HepG2 (cell line): ENCODE measurements at regions not wholly inside any gene's neighbourhood (a gene's known extent, or its start where the extent isn't known, plus 50 kb on each side); places are given as distances from the start of the nearest gene placed in this dataset.

Experiments
- ATAC-seq: fragments of 200-7000 bp; cut with Tn5 transposase; 3 replicates; pipeline ENCODE4 v1.9.1; 2020; ENCODE audit warnings: mild to moderate bottlenecking, moderate library complexity
- BruUV-seq: library from RNA; stranded (reverse); fragments of 400-500 nt; replicated peaks from 2 replicates; lab custom pipeline; 2021; lab: Mats Ljungman, UMichigan
- CTCF ChIA-PET: fragments of 300-600 bp; formaldehyde crosslinking; extraction: SDS; loops from one replicate; lab custom pipeline; 2021; ENCODE audit warnings: low total read pairs, inconsistent platforms, low intra/inter-chr PET ratio; lab: Yijun Ruan, JAX
- POLR2A ChIA-PET: fragments of 350-600 bp; sonication (Branson Sonifier 250); formaldehyde crosslinking; loops from one replicate; lab custom pipeline; 2020; ENCODE audit warnings: antibody characterized with exemption, inconsistent platforms; lab: Yijun Ruan, JAX
- DNase-seq: peaks from one replicate; pipeline ENCODE4 v3.0.0-alpha.2; 2015; ENCODE audit warnings: low spot score
- FAIRE-seq: peaks from 3 replicates; lab custom pipeline; 2011; peaks lifted over from hg19 to GRCh38; lab: Jason Lieb, UNC
- H2AFZ ChIP-seq: one replicate; pipeline ENCODE4 v1.6.1; 2011; ENCODE audit warnings: low read length, inconsistent platforms
- H3K27ac ChIP-seq: fragments of 300-600 bp; 3 replicates; pipeline ENCODE4 v1.8.0; 2011; ENCODE audit warnings: mixed run types, mild to moderate bottlenecking, mixed read lengths, low read length, inconsistent platforms; ENCODE audit not compliant: insufficient read depth; ENCODE audit errors: extremely low read length
- H3K27me3 ChIP-seq, 2 experiments: fragments of 200-600 bp in 1 of 2; 2 replicates in 1 of 2; 3 replicates in 1 of 2; pipeline versions ENCODE4 v1.6.0 to v1.8.0; 2011; ENCODE audit warnings: low read length in 2 of 2, mild to moderate bottlenecking in 2 of 2, moderate library complexity in 2 of 2, inconsistent platforms in 1 of 2; ENCODE audit not compliant: insufficient read depth in 2 of 2, control insufficient read depth in 1 of 2
- H3K36me3 ChIP-seq, 2 experiments: fragments of 200-600 bp in 1 of 2; replicated peaks in 1 of 2; 2 replicates in 1 of 2; 3 replicates in 1 of 2; pipeline versions ENCODE4 v1.5.1 to v1.8.0; 2011; ENCODE audit warnings: low read length in 2 of 2, inconsistent platforms in 1 of 2; ENCODE audit not compliant: insufficient read depth in 2 of 2, control insufficient read depth in 1 of 2
- H3K4me1 ChIP-seq: 2 replicates; pipeline ENCODE4 v1.5.1; 2012; ENCODE audit warnings: low read length, inconsistent platforms; ENCODE audit not compliant: insufficient read depth
- H3K4me2 ChIP-seq: 2 replicates; pipeline ENCODE4 v1.6.0; 2011; ENCODE audit warnings: low read depth, low read length, inconsistent platforms
- H3K4me3 ChIP-seq, 3 experiments: fragments of 200-600 bp in 1 of 3; sonication (generic), shearing (Covaris generic) in 1 of 3; replicated peaks in 1 of 3; 2 replicates each; pipeline ENCODE4 v1.5.1; 2011 to 2016; ENCODE audit warnings: low read length in 3 of 3, inconsistent platforms in 2 of 3, low read depth in 2 of 3, mild to moderate bottlenecking in 2 of 3, control low read depth in 1 of 3, mixed read lengths in 1 of 3; ENCODE audit not compliant: insufficient read depth in 1 of 3
- H3K79me2 ChIP-seq: one replicate; pipeline ENCODE4 v1.6.1; 2011; ENCODE audit warnings: low read length, inconsistent platforms; ENCODE audit not compliant: insufficient read depth
- H3K9ac ChIP-seq: 2 replicates; pipeline ENCODE4 v1.6.0; 2011; ENCODE audit warnings: mild to moderate bottlenecking, low read depth, low read length, inconsistent platforms; ENCODE audit not compliant: insufficient read depth
- H3K9me3 ChIP-seq: 2 replicates; pipeline ENCODE4 v1.5.1; 2012; ENCODE audit warnings: mild to moderate bottlenecking, low read length
- H4K20me1 ChIP-seq: 2 replicates; pipeline ENCODE4 v1.6.0; 2011; ENCODE audit warnings: inconsistent platforms, mild to moderate bottlenecking, low read length, moderate library complexity; ENCODE audit not compliant: insufficient read depth
- ATF7 ChIP-seq, 2 experiments: fragments of 450-650 bp in 1 of 2; sonication (generic) in 1 of 2; formaldehyde crosslinking in 1 of 2; IDR thresholded peaks; 2 replicates each; pipeline versions ENCODE4 v1.4.0 to v1.6.1; 2016 to 2020; ENCODE audit warnings: antibody characterized with exemption in 1 of 2, mild to moderate bottlenecking in 1 of 2, missing genetic modification reagents in 1 of 2
- BCLAF1 ChIP-seq: fragments of 450-650 bp; IDR thresholded peaks from 2 replicates; pipeline ENCODE4 v1.6.1; 2017; ENCODE audit warnings: mild to moderate bottlenecking
- CHCHD3 ChIP-seq: sonication (generic); formaldehyde crosslinking; IDR thresholded peaks from 2 replicates; pipeline ENCODE4 v1.8.0; 2022; ENCODE audit warnings: mild to moderate bottlenecking, missing genetic modification reagents, moderate library complexity
- FOXO1 ChIP-seq: sonication (generic); formaldehyde crosslinking; IDR thresholded peaks from 2 replicates; pipeline ENCODE4 v1.4.0; 2020; ENCODE audit warnings: missing genetic modification reagents
- GPBP1L1 ChIP-seq: sonication (generic); formaldehyde crosslinking; IDR thresholded peaks from 2 replicates; pipeline ENCODE4 v1.5.0; 2020; ENCODE audit warnings: mild to moderate bottlenecking, missing genetic modification reagents
- HDAC2 ChIP-seq: sonication (generic); formaldehyde crosslinking; IDR thresholded peaks from 2 replicates; pipeline ENCODE4 v1.4.0; 2020; ENCODE audit warnings: missing genetic modification reagents
- ISX ChIP-seq: sonication (generic); formaldehyde crosslinking; conservative IDR thresholded peaks from 2 replicates; pipeline ENCODE4 v1.5.0; 2020; ENCODE audit warnings: missing genetic modification reagents
- MTF1 ChIP-seq: sonication (generic); formaldehyde crosslinking; IDR thresholded peaks from 2 replicates; pipeline ENCODE4 v1.5.0; 2020; ENCODE audit warnings: missing genetic modification reagents
- MXI1 ChIP-seq: IDR thresholded peaks from 3 replicates; pipeline ENCODE4 v1.6.1; 2012; ENCODE audit warnings: low read depth, low read length, inconsistent platforms, borderline replicate concordance
- PPARG ChIP-seq: conservative IDR thresholded peaks from 2 replicates; pipeline ENCODE4 v1.6.1; 2016; ENCODE audit warnings: missing biosample characterization, missing genetic modification reagents
- RELA ChIP-seq: sonication (generic); formaldehyde crosslinking; IDR thresholded peaks from 2 replicates; pipeline ENCODE4 v1.4.0; 2020; ENCODE audit warnings: missing genetic modification reagents
- TEAD3 ChIP-seq: optimal IDR thresholded peaks from 2 replicates; pipeline ENCODE3; 2016; ENCODE audit warnings: borderline replicate concordance
- TEF ChIP-seq: sonication (generic); formaldehyde crosslinking; IDR thresholded peaks from 2 replicates; pipeline ENCODE4 v1.5.0; 2020; ENCODE audit warnings: missing genetic modification reagents
- WIZ ChIP-seq: sonication (generic); formaldehyde crosslinking; IDR thresholded peaks from 2 replicates; pipeline ENCODE4 v1.5.1; 2020; ENCODE audit warnings: mild to moderate bottlenecking, missing genetic modification reagents
- ZNF10 ChIP-seq: sonication (generic); formaldehyde crosslinking; IDR thresholded peaks from 2 replicates; pipeline ENCODE4 v1.4.0; 2020; ENCODE audit warnings: mild to moderate bottlenecking, low read depth, missing genetic modification reagents, borderline replicate concordance
- ZNF225 ChIP-seq: sonication (generic); formaldehyde crosslinking; IDR thresholded peaks from 2 replicates; pipeline ENCODE4 v1.4.0; 2020; ENCODE audit warnings: mild to moderate bottlenecking, missing genetic modification reagents
- ZNF44 ChIP-seq: sonication (generic); formaldehyde crosslinking; IDR thresholded peaks from 2 replicates; pipeline ENCODE4 v1.5.1; 2020; ENCODE audit warnings: mild to moderate bottlenecking, missing genetic modification reagents
- ZNF510 ChIP-seq: sonication (generic); formaldehyde crosslinking; IDR thresholded peaks from 2 replicates; pipeline ENCODE4 v1.4.0; 2020; ENCODE audit warnings: low read depth, mild to moderate bottlenecking, missing genetic modification reagents
- ZNF564 ChIP-seq: sonication (generic); formaldehyde crosslinking; IDR thresholded peaks from 2 replicates; pipeline ENCODE4 v1.8.1; 2023; ENCODE audit warnings: mild to moderate bottlenecking, missing genetic modification reagents
- ZNF569 ChIP-seq: sonication (generic); formaldehyde crosslinking; IDR thresholded peaks from 2 replicates; pipeline ENCODE4 v1.5.0; 2020; ENCODE audit warnings: mild to moderate bottlenecking, missing genetic modification reagents, moderate library complexity, borderline replicate concordance
- ZNF878 ChIP-seq: sonication (generic); formaldehyde crosslinking; IDR thresholded peaks from 2 replicates; pipeline ENCODE4 v1.8.1; 2023; ENCODE audit warnings: mild to moderate bottlenecking, missing genetic modification reagents, moderate library complexity
- ZSCAN31 ChIP-seq: sonication (generic); formaldehyde crosslinking; IDR thresholded peaks from 2 replicates; pipeline ENCODE4 v1.5.0; 2020; ENCODE audit warnings: low read depth, mild to moderate bottlenecking, missing genetic modification reagents
- WGBS: methylation state at CpG from one replicate; pipeline ENCODE4 v1.1.6; 2017; ENCODE audit warnings: low lambda C conversion rate; 5-methylcytosine and 5-hydroxymethylcytosine counted together
- in situ Hi-C: cut with HindIII; loops from 2 replicates; pipeline ENCODE4 v1.10.0; 2017; ENCODE audit warnings: low pct_unique_long_range_greater_than_20kb; ENCODE audit not compliant: extremely low pct_ligation_motif_present
- intact Hi-C: fragments of 100-400 bp; cut with micrococcal nuclease; formaldehyde crosslinking; loops from one replicate; pipeline ENCODE4 v1.10.0; 2022; ENCODE audit not compliant: unreplicated experiment

- TF ChIP-seq ZSCAN31 (CRISPR knock-in tag) = no peak
- no peak for TF ChIP-seq CHCHD3 (CRISPR knock-in tag)
These were observed 480.4 kb downstream of the KCNJ3 start (continued) for GRCh38 chr2:155178921-155179320.

- ChIA-PET POLR2A (no interaction called here), CTCF (no interaction called here)
- no peaks in the 10 kb centered on the region for H3K36me3 ChIP-seq
- H2AFZ ChIP-seq = no peak overlapping the region
- H3K9ac ChIP-seq = no peak overlapping the region
- no TSS peak for BruUV-seq
- in situ Hi-C loops = no loop called here
- H3K4me2 ChIP-seq = no peak overlapping the region
- no peaks in the 10 kb centered on the region for H4K20me1 ChIP-seq
- no peak for ATAC-seq
- TF ChIP-seq ZNF510 (CRISPR knock-in tag) = no peak
- TF ChIP-seq ZNF44 (CRISPR knock-in tag) = no peak
- no peak for TF ChIP-seq FOXO1 (CRISPR knock-in tag)
- TF ChIP-seq MTF1 (CRISPR knock-in tag) = no peak
- TF ChIP-seq GPBP1L1 (CRISPR knock-in tag) = no peak
- TF ChIP-seq ISX (CRISPR knock-in tag) = no peak
- no peak for TF ChIP-seq PPARG (CRISPR knock-in tag)
- TF ChIP-seq ZNF564 = no peak
- no peak for TF ChIP-seq ZNF10
- TF ChIP-seq HDAC2 (CRISPR knock-in tag) = no peak
- TF ChIP-seq ZNF569 (CRISPR knock-in tag) = no peak
- TF ChIP-seq TEF (CRISPR knock-in tag) = no peak
- TF ChIP-seq TEAD3 (CRISPR knock-in tag) = no peak
- TF ChIP-seq ATF7 (IDR thresholded peaks at IDR 0.05) = no peak
- no peak for TF ChIP-seq ATF7 (CRISPR knock-in tag; IDR thresholded peaks at IDR 0.05)
- TF ChIP-seq RELA (CRISPR knock-in tag) = no peak
- no peak for TF ChIP-seq WIZ (CRISPR knock-in tag)
- TF ChIP-seq BCLAF1 = no peak
- no peak for TF ChIP-seq ZNF225 (CRISPR knock-in tag)
- no peak for TF ChIP-seq MXI1
- no peak for TF ChIP-seq ZNF878 (CRISPR knock-in tag)
- TF ChIP-seq, all 625 proteins: peak for 0
- H3K27ac ChIP-seq = no peak overlapping the region
- WGBS = 0% methylated on average over 1 of the region's 1 CpG
- FAIRE-seq (no peak), DNase-seq (no peak)
- H3K4me1 ChIP-seq = no peaks in the 10 kb centered on the region
- intact Hi-C loops = no loop called here
- no peaks in the 10 kb centered on the region; a peak in 1 of 5 replicates for H3K27me3 ChIP-seq
- no peak overlapping the region for H3K4me3 ChIP-seq
- no peaks in the 10 kb centered on the region for H3K9me3 ChIP-seq
- no peaks in the 10 kb centered on the region for H3K79me2 ChIP-seq
These were observed 477.9 kb downstream of the KCNJ3 start for GRCh38 chr2:155176345-155176744.
